ENCODE measurements at regions not wholly inside any gene's neighbourhood (a gene's known extent, or its start where the extent isn't known, plus 50 kb on each side); places are given as distances from the start of the nearest gene placed in this dataset.

DNA sequence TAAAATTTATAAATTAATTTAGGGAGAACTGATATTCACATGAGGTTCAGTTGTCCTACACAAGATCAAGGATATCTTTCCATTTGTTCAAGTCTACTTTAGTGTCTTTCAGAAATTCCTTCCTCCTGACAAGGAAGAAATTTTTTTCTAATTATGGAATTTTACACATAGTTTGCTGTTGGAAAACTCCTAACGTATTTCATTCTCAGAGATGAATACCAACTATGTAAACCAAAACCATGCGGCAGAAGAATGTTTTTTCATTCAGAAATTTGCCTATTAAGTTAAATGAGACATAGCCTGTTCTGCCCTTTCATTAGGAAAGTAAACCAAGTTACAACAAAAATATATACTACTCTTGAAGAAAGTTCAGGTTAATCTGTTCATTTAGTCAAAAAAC lies 111.2 kb upstream of the PRDM1 start:
- no peaks in the 10 kb centered on the region for H4K20me1 ChIP-seq (ENCODE audit: low read depth, low read length)
- no peaks in the 10 kb centered on the region for H3F3A ChIP-seq (ENCODE audit: insufficient read depth)
- TF ChIP-seq EZH2phosphoT487 (conservative IDR thresholded peaks at IDR 0.05; ENCODE audit: low read length): no peak
- TF ChIP-seq, protein P1, sequence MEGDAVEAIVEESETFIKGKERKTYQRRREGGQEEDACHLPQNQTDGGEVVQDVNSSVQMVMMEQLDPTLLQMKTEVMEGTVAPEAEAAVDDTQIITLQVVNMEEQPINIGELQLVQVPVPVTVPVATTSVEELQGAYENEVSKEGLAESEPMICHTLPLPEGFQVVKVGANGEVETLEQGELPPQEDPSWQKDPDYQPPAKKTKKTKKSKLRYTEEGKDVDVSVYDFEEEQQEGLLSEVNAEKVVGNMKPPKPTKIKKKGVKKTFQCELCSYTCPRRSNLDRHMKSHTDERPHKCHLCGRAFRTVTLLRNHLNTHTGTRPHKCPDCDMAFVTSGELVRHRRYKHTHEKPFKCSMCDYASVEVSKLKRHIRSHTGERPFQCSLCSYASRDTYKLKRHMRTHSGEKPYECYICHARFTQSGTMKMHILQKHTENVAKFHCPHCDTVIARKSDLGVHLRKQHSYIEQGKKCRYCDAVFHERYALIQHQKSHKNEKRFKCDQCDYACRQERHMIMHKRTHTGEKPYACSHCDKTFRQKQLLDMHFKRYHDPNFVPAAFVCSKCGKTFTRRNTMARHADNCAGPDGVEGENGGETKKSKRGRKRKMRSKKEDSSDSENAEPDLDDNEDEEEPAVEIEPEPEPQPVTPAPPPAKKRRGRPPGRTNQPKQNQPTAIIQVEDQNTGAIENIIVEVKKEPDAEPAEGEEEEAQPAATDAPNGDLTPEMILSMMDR (IDR thresholded peaks at IDR 0.05; ENCODE audit: insufficient read depth, low read length, poor library complexity, severe bottlenecking): no peak
- H3K36me3 ChIP-seq (ENCODE audit: low read length): no peaks in the 10 kb centered on the region
- no peaks in the 10 kb centered on the region for H3K79me2 ChIP-seq (ENCODE audit: insufficient read depth, low read length)
- peaks cover 20% of the 10 kb centered on the region; the same call in 1 of the 2 replicates for H3K9me3 ChIP-seq (ENCODE audit: insufficient read depth, low read length)
- H3K27me3 ChIP-seq (ENCODE audit: low read length): no peaks in the 10 kb centered on the region
- no peak overlapping the region for H3K27ac ChIP-seq (ENCODE audit: low read depth, low read length)
- no peaks in the 10 kb centered on the region for H3K9me2 ChIP-seq (replicated peaks; ENCODE audit: insufficient read depth, low read length)
- H2AFZ ChIP-seq (ENCODE audit: low read depth, low read length, severe bottlenecking): no peak overlapping the region
- H3K4me2 ChIP-seq (ENCODE audit: low read depth, low read length, poor library complexity, severe bottlenecking): no peak overlapping the region
- H3K9ac ChIP-seq (ENCODE audit: low read length): no peak overlapping the region
- H3K4me3 ChIP-seq (ENCODE audit: insufficient read depth, low read length, poor library complexity, severe bottlenecking): no peak overlapping the region

DNA sequence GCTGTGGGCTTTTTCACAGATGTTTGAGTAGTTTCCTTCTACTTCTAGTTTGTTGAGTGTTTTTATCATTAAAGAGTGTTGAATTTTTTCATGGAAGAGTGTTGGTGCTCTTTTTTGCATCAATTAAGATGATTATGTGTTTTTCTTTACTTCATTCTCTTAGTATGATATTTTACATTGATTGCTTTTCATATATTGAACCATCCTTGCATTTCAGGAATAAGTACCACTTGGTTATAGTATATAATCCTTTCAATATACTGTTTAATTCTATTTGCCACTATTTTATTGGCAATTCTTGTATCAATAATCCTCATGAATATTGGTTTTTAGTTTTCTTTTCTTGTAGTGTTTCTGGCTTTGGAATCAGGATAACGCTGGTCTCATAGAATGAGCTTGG lies 113.7 kb upstream of the PRDM1 start:
- Histone ChIP-seq H3K4me2 (ENCODE audit: low read depth, low read length, poor library complexity, severe bottlenecking) (no peak overlapping the region), H3K9me2 (replicated peaks; ENCODE audit: insufficient read depth, low read length) (no peaks in the 10 kb centered on the region), H3K27ac (ENCODE audit: low read depth, low read length) (no peak overlapping the region), H3K9me3 (ENCODE audit: insufficient read depth, low read length) (peaks cover 20% of the 10 kb centered on the region; the same call in 1 of the 2 replicates), H4K20me1 (ENCODE audit: low read depth, low read length) (no peaks in the 10 kb centered on the region), H2AFZ (ENCODE audit: low read depth, low read length, severe bottlenecking) (no peak overlapping the region), H3F3A (ENCODE audit: insufficient read depth) (no peaks in the 10 kb centered on the region), H3K27me3 (ENCODE audit: low read length) (no peaks in the 10 kb centered on the region), H3K79me2 (ENCODE audit: insufficient read depth, low read length) (no peaks in the 10 kb centered on the region), H3K9ac (ENCODE audit: low read length) (no peak overlapping the region), H3K4me3 (ENCODE audit: insufficient read depth, low read length, poor library complexity, severe bottlenecking) (no peak overlapping the region), H3K36me3 (ENCODE audit: low read length) (no peaks in the 10 kb centered on the region)
- TF ChIP-seq, protein P1 (IDR thresholded peaks at IDR 0.05; ENCODE audit: insufficient read depth, low read length, poor library complexity, severe bottlenecking): no peak
- TF ChIP-seq EZH2phosphoT487 (conservative IDR thresholded peaks at IDR 0.05; ENCODE audit: low read length): no peak

DNA sequence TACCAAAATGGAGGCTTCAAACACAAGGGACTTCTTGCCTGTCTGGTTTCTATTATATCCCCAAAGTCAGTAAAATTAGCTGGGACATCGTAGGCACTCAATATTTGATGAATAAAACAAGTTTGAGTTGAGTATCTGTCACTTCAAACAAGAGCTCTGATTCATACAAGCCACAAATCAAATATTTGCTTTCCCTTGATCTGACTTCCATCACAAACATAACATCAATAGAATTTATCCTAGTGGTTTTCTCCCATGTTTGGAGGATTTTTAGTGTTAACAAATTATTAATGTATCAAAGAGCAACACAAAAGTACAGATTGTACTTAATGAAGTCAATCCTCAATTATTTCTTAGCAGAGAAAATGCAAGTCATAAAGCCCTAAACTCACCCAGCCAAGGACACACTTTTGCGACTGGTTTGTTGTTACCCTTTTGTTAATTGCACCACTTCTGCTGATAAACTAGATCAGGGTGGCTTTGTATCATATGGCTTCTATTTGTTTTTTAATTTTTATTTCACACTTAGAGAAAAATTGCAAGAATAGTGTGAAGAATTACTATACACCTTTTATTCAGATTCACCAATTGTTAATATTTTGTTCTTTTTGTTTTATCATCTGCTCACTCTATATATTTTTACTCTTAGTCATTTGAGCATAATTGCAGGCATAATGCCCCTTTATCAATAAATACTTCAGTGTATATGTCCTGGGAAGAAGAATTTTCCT lies 117.4 kb upstream of the PRDM1 start:
- no peaks in the 10 kb centered on the region for H3F3A ChIP-seq (ENCODE audit: insufficient read depth)
- H3K4me2 ChIP-seq (ENCODE audit: low read depth, low read length, poor library complexity, severe bottlenecking): no peak overlapping the region
- no peaks in the 10 kb centered on the region for H3K79me2 ChIP-seq (ENCODE audit: insufficient read depth, low read length)
- H4K20me1 ChIP-seq (ENCODE audit: low read depth, low read length): no peaks in the 10 kb centered on the region
- no peak for TF ChIP-seq EZH2phosphoT487 (conservative IDR thresholded peaks at IDR 0.05; ENCODE audit: low read length)
- TF ChIP-seq, protein P1 (IDR thresholded peaks at IDR 0.05; ENCODE audit: insufficient read depth, low read length, poor library complexity, severe bottlenecking): no peak
- H3K4me3 ChIP-seq (ENCODE audit: insufficient read depth, low read length, poor library complexity, severe bottlenecking): no peak overlapping the region
- no peaks in the 10 kb centered on the region for H3K27me3 ChIP-seq (ENCODE audit: low read length)
- no peak overlapping the region for H2AFZ ChIP-seq (ENCODE audit: low read depth, low read length, severe bottlenecking)
- H3K9me3 ChIP-seq (ENCODE audit: insufficient read depth, low read length): peaks cover 18% of the 10 kb centered on the region; the same call in 1 of the 2 replicates
- H3K9me2 ChIP-seq (replicated peaks; ENCODE audit: insufficient read depth, low read length): no peaks in the 10 kb centered on the region
- no peak overlapping the region for H3K27ac ChIP-seq (ENCODE audit: low read depth, low read length)
- H3K36me3 ChIP-seq (ENCODE audit: low read length): no peaks in the 10 kb centered on the region
- H3K9ac ChIP-seq (ENCODE audit: low read length): no peak overlapping the region
